SK-N-SH treated with all-trans-retinoic acid at 6 μM for 48 hours (cell line): ENCODE measurements at regions not wholly inside any gene's neighbourhood (a gene's known extent, or its start where the extent isn't known, plus 50 kb on each side); places are given as distances from the start of the nearest gene placed in this dataset.

Source experiments
- ATAC-seq: fragments of 200-7000 bp; cut with Tn5 transposase; 3 replicates; pipeline ENCODE4 v1.9.1; 2020; ENCODE audit warnings: mild to moderate bottlenecking, moderate library complexity
- ARNTL ChIP-seq: fragments of 450-650 bp; formaldehyde crosslinking; IDR thresholded peaks from 2 replicates; pipeline ENCODE4 v1.5.0; 2020; ENCODE audit warnings: low read depth, mild to moderate bottlenecking, moderate library complexity, borderline replicate concordance
- BACH2 ChIP-seq: fragments of 250-450 bp; sonication (Bioruptor Pico); IDR thresholded peaks from 2 replicates; pipeline ENCODE4 v1.9.0; 2021; ENCODE audit warnings: mild to moderate bottlenecking, borderline replicate concordance
- CSDC2 ChIP-seq: fragments of 250-450 bp; sonication (Bioruptor Pico); IDR thresholded peaks from 2 replicates; pipeline ENCODE4 v1.5.0; 2020; ENCODE audit warnings: mild to moderate bottlenecking, moderate library complexity
- ESRRG ChIP-seq: fragments of 250-450 bp; sonication (Bioruptor Pico); IDR thresholded peaks from 2 replicates; pipeline ENCODE4 v1.6.1; 2021; ENCODE audit warnings: mild to moderate bottlenecking
- GLIS3 ChIP-seq: fragments of 250-450 bp; sonication (Bioruptor Pico); IDR thresholded peaks from 2 replicates; pipeline ENCODE4 v1.5.0; 2020; ENCODE audit warnings: mild to moderate bottlenecking, moderate library complexity
- OSR1 ChIP-seq: fragments of 250-450 bp; sonication (Bioruptor Pico); IDR thresholded peaks from 2 replicates; pipeline ENCODE4 v1.8.0; 2022; ENCODE audit warnings: moderate library complexity, mild to moderate bottlenecking, inconsistent platforms
- PPARA ChIP-seq: fragments of 250-450 bp; sonication (Bioruptor Pico); IDR thresholded peaks from 2 replicates; pipeline ENCODE4 v1.5.0; 2020; ENCODE audit warnings: mild to moderate bottlenecking, borderline replicate concordance
- RARB ChIP-seq: fragments of 250-450 bp; sonication (Bioruptor Pico); IDR thresholded peaks from 2 replicates; pipeline ENCODE4 v1.8.0; 2021; ENCODE audit warnings: mild to moderate bottlenecking, moderate library complexity
- SNAI2 ChIP-seq: fragments of 250-450 bp; sonication (Bioruptor Pico); IDR thresholded peaks from 2 replicates; pipeline ENCODE4 v1.5.0; 2020; ENCODE audit warnings: mild to moderate bottlenecking, moderate library complexity
- TCF4 ChIP-seq: fragments of 250-450 bp; sonication (Bioruptor Pico); IDR thresholded peaks from 2 replicates; pipeline ENCODE4 v1.8.0; 2021; ENCODE audit warnings: mild to moderate bottlenecking, moderate library complexity, borderline replicate concordance
- TOX ChIP-seq: fragments of 250-450 bp; sonication (Bioruptor Pico); IDR thresholded peaks from 2 replicates; pipeline ENCODE4 v1.8.0; 2021; ENCODE audit warnings: mild to moderate bottlenecking, moderate library complexity, borderline replicate concordance
- ZFP3 ChIP-seq: fragments of 250-450 bp; sonication (Bioruptor Pico); IDR thresholded peaks from 2 replicates; pipeline ENCODE4 v1.5.0; 2020; ENCODE audit warnings: mild to moderate bottlenecking, moderate library complexity
- ZFP30 ChIP-seq: fragments of 450-650 bp; formaldehyde crosslinking; IDR thresholded peaks from 2 replicates; pipeline ENCODE4 v1.5.0; 2022; ENCODE audit warnings: mild to moderate bottlenecking, moderate library complexity
- ZNF565 ChIP-seq: fragments of 450-650 bp; formaldehyde crosslinking; conservative IDR thresholded peaks from 2 replicates; pipeline ENCODE4 v1.5.0; 2020; ENCODE audit warnings: low read depth, mild to moderate bottlenecking, moderate library complexity
- ZNF70 ChIP-seq: fragments of 450-650 bp; formaldehyde crosslinking; IDR thresholded peaks from 2 replicates; pipeline ENCODE4 v1.5.0; 2020; ENCODE audit warnings: mild to moderate bottlenecking, moderate library complexity
- TF ChIP-seq, protein P1 (sequence below): fragments of 250-450 bp; sonication (Bioruptor Pico); IDR thresholded peaks from 2 replicates; pipeline ENCODE4 v1.8.0; 2020; ENCODE audit warnings: mild to moderate bottlenecking, moderate library complexity, borderline replicate concordance
- TF ChIP-seq, protein P2 (sequence below): fragments of 250-450 bp; sonication (Bioruptor Pico); IDR thresholded peaks from 2 replicates; pipeline ENCODE4 v1.5.0; 2020; ENCODE audit warnings: mild to moderate bottlenecking, moderate library complexity
- TF ChIP-seq, protein P3 (sequence below): fragments of 250-450 bp; sonication (Bioruptor Pico); IDR thresholded peaks from 2 replicates; pipeline ENCODE4 v1.8.0; 2021; ENCODE audit warnings: low read depth, mild to moderate bottlenecking, moderate library complexity, borderline replicate concordance
- TF ChIP-seq, protein P4 (sequence below): fragments of 250-450 bp; sonication (Bioruptor Pico); IDR thresholded peaks from 2 replicates; pipeline ENCODE4 v1.5.1; 2021; ENCODE audit warnings: mild to moderate bottlenecking, moderate library complexity

DNA sequence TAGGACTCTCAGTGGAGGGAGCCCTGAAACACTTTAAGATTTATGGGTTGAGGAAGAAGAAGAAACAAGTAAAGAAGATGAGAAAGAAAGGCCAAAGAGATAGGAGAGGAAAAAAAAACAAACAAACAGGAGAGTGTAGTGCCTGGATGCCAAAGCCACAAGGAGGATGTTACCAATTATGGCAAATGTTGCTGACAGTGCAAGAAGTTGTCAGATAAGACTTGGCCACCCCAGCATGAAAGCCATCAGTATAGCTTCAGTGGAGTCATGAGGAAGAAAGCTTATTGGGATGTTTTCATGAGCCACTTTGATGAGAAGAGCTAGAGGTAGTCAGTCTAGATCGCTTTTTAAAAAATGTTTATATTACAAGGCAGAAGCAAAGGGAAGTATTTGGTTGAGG, 380.2 kb upstream of the ADGRL4 start:
- no peak for ATAC-seq
- TF ChIP-seq ESRRG (CRISPR knock-in tag) = no peak

DNA sequence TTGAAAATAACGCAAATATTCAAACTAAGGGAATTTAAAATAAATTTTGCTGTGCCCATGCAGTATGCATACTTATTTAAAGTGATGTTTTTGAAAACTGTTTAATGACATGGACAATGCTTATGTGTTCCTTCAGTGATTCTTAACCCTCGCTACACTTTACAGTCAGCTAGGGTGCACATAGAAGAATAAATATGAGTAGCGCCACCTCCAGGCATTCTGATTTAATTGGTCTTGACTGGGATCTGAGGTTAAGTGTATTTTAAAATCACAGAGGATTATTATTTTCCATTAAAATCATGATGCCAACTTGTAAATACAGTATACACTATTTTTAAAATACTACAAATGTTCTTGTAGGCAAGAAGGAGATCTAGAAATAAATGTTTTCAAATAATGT, 373.5 kb upstream of the ADGRL4 start:
- TF ChIP-seq CSDC2 = no peak
- TF ChIP-seq ARNTL = no peak
- TF ChIP-seq ZFP3 (CRISPR knock-in tag) = no peak
- TF ChIP-seq, protein P1, sequence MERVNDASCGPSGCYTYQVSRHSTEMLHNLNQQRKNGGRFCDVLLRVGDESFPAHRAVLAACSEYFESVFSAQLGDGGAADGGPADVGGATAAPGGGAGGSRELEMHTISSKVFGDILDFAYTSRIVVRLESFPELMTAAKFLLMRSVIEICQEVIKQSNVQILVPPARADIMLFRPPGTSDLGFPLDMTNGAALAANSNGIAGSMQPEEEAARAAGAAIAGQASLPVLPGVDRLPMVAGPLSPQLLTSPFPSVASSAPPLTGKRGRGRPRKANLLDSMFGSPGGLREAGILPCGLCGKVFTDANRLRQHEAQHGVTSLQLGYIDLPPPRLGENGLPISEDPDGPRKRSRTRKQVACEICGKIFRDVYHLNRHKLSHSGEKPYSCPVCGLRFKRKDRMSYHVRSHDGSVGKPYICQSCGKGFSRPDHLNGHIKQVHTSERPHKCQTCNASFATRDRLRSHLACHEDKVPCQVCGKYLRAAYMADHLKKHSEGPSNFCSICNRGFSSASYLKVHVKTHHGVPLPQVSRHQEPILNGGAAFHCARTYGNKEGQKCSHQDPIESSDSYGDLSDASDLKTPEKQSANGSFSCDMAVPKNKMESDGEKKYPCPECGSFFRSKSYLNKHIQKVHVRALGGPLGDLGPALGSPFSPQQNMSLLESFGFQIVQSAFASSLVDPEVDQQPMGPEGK (CRISPR knock-in tag) = no peak
- no peak for TF ChIP-seq ZFP30 (CRISPR knock-in tag)
- no peak for TF ChIP-seq ZNF565 (CRISPR knock-in tag)
- no peak for TF ChIP-seq PPARA (CRISPR knock-in tag)
- TF ChIP-seq, protein P2, sequence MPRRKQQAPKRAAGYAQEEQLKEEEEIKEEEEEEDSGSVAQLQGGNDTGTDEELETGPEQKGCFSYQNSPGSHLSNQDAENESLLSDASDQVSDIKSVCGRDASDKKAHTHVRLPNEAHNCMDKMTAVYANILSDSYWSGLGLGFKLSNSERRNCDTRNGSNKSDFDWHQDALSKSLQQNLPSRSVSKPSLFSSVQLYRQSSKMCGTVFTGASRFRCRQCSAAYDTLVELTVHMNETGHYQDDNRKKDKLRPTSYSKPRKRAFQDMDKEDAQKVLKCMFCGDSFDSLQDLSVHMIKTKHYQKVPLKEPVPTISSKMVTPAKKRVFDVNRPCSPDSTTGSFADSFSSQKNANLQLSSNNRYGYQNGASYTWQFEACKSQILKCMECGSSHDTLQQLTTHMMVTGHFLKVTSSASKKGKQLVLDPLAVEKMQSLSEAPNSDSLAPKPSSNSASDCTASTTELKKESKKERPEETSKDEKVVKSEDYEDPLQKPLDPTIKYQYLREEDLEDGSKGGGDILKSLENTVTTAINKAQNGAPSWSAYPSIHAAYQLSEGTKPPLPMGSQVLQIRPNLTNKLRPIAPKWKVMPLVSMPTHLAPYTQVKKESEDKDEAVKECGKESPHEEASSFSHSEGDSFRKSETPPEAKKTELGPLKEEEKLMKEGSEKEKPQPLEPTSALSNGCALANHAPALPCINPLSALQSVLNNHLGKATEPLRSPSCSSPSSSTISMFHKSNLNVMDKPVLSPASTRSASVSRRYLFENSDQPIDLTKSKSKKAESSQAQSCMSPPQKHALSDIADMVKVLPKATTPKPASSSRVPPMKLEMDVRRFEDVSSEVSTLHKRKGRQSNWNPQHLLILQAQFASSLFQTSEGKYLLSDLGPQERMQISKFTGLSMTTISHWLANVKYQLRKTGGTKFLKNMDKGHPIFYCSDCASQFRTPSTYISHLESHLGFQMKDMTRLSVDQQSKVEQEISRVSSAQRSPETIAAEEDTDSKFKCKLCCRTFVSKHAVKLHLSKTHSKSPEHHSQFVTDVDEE (CRISPR knock-in tag) = no peak
- TF ChIP-seq BACH2 = no peak
- no peak for TF ChIP-seq ESRRG (CRISPR knock-in tag)
- TF ChIP-seq RARB (CRISPR knock-in tag) = no peak
- no peak for TF ChIP-seq OSR1
- TF ChIP-seq ZNF70 (CRISPR knock-in tag) = no peak
- TF ChIP-seq, protein P3, sequence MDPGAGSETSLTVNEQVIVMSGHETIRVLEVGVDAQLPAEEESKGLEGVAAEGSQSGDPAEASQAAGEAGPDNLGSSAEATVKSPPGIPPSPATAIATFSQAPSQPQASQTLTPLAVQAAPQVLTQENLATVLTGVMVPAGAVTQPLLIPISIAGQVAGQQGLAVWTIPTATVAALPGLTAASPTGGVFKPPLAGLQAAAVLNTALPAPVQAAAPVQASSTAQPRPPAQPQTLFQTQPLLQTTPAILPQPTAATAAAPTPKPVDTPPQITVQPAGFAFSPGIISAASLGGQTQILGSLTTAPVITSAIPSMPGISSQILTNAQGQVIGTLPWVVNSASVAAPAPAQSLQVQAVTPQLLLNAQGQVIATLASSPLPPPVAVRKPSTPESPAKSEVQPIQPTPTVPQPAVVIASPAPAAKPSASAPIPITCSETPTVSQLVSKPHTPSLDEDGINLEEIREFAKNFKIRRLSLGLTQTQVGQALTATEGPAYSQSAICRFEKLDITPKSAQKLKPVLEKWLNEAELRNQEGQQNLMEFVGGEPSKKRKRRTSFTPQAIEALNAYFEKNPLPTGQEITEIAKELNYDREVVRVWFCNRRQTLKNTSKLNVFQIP = no peak
- TF ChIP-seq TOX (CRISPR knock-in tag) = no peak
- no peak for ATAC-seq

DNA sequence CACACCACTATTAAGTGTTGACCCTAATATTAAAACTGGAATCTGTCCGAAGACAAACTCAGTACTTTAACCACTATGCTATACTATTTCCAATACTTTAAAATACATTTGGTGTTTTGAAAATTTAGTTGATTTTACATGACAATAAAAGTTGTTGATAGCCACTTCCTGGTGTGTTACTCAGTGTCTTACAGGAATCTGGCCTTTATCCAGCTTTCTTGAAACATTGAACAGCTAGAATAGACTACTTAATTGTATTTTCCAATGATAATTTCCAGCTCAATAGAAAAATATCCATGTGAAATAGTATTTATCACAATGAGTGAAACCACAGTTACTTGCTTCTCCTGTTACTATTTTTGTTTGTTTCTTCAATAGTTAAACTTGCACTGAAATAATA, 369.6 kb upstream of the ADGRL4 start:
- TF ChIP-seq ESRRG (CRISPR knock-in tag) (no peak), SNAI2 (CRISPR knock-in tag) (no peak)
- TF ChIP-seq, protein P4, sequence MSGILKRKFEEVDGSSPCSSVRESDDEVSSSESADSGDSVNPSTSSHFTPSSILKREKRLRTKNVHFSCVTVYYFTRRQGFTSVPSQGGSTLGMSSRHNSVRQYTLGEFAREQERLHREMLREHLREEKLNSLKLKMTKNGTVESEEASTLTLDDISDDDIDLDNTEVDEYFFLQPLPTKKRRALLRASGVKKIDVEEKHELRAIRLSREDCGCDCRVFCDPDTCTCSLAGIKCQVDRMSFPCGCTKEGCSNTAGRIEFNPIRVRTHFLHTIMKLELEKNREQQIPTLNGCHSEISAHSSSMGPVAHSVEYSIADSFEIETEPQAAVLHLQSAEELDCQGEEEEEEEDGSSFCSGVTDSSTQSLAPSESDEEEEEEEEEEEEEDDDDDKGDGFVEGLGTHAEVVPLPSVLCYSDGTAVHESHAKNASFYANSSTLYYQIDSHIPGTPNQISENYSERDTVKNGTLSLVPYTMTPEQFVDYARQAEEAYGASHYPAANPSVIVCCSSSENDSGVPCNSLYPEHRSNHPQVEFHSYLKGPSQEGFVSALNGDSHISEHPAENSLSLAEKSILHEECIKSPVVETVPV = no peak
- ATAC-seq = no peak

DNA sequence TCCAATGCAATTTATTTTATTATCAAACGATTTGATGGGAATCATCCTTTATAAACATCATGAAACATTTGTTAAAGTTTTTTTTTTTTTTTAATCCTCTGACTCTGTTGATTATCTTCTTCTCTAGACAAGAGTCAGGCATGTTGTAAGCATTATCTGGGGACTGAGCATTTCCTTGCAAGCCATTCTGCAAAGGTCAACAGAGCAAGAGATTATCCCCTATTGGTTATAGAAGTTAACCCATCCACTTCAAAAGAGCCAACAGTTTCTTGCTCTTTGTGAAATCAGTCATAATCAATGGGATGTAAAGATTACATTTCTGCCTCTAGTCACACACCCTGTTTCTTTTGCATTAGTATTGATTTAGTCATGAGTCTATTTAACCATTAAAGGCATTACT, 368.8 kb upstream of the ADGRL4 start:
- no peak for TF ChIP-seq ZNF565 (CRISPR knock-in tag)
- TF ChIP-seq, protein P3 = no peak
- TF ChIP-seq BACH2 = no peak
- TF ChIP-seq, protein P2 (CRISPR knock-in tag) = no peak
- TF ChIP-seq SNAI2 (CRISPR knock-in tag) = no peak
- no peak for TF ChIP-seq RARB (CRISPR knock-in tag)
- TF ChIP-seq GLIS3 (CRISPR knock-in tag) = no peak
- TF ChIP-seq TCF4 = no peak
- TF ChIP-seq PPARA (CRISPR knock-in tag) = no peak
- no peak for TF ChIP-seq ZFP3 (CRISPR knock-in tag)
- no peak for TF ChIP-seq ZFP30 (CRISPR knock-in tag)
- no peak for ATAC-seq
